NOMO-1 treated with dmso at 0.1 percent for 144 hours (cell line): ENCODE measurements at regions not wholly inside any gene's neighbourhood (a gene's known extent, or its start where the extent isn't known, plus 50 kb on each side); places are given as distances from the start of the nearest gene placed in this dataset.

Experiments used
- DNase-seq: peaks from one replicate; lab custom pipeline; 2025; ENCODE audit not compliant: unreplicated experiment; lab: John Stamatoyannopoulos, UW

DNA sequence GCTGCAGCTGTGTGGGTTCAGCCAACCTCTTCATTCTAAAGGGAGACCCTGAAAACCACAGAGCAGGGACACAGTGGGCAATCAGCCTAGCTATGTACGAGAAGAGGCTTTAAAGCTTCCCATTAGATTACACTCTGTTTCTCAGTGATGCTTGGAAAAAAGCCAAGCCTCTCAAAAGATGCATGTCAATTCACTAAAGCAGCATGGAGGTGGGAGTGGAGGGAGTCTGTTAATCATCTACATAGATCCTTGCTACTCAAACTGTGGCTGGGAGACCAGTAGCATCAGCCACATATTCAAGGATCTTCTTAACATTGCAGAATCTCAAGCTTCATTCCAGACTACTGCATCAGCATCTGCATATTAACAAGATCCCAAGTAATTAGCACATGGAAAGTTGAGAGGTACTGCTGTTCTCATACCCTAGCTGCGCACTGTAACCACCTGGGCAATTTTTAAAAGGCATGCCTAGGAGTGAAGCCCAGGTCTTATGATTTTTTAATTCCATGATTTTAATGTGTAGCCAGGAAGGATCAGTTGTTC, 305.9 kb downstream of the PMP22 start:
- no peak for DNase-seq

DNA sequence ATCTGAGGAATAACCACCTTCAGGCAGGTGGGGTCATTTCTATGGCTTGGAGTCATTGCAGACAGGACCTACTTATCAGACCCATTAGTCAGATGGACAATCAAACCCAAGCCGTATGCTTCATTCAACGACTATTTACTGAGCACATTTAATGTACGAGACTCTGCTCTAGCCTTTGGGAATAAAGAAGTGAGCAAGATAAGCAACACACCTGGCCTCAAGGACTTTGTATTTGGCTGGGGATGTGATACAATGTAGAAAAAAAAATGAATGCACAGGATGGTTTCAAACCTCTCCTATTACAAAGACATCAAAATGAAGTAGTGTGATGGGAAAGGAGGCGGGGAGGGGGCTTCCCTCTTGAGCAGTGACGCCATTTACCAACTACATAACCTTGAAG, 311.7 kb downstream of the PMP22 start:
- DNase-seq, result no peak

- DNase-seq, result no peak
These were observed 314.4 kb downstream of the PMP22 start for GRCh38 chr17:14950686-14951085.

DNA sequence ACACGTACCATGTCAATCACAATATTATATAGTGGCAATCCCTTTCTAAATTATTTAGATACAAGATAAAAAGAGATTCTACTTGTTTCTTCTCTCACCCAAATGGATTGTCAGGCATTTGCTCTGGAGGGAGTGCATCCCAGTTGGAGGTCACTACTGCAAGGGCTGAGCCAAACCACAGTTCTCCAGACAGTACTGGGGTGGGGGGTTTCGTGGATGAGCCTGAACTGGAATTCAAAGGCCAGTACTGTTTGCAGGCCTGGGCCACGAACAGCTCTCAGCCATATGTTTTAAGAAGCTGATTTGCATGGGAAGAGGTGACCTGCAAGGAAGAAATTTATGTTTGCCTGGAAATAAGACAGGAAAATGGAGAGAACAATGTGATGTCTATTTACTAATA, 314.9 kb downstream of the PMP22 start:
- DNase-seq, result no peak

GRCh38 chr17:14947671-14948070, 317.5 kb downstream of the PMP22 start:
- no peak for DNase-seq

- no peak for DNase-seq
These were observed 318.6 kb downstream of the PMP22 start for GRCh38 chr17:14946481-14946880.

- DNase-seq, result no peak
These were observed 322.5 kb downstream of the PMP22 start for GRCh38 chr17:14942526-14943190.

- DNase-seq, result no peak
These were observed 324.2 kb downstream of the PMP22 start for GRCh38 chr17:14940938-14941265.

DNA sequence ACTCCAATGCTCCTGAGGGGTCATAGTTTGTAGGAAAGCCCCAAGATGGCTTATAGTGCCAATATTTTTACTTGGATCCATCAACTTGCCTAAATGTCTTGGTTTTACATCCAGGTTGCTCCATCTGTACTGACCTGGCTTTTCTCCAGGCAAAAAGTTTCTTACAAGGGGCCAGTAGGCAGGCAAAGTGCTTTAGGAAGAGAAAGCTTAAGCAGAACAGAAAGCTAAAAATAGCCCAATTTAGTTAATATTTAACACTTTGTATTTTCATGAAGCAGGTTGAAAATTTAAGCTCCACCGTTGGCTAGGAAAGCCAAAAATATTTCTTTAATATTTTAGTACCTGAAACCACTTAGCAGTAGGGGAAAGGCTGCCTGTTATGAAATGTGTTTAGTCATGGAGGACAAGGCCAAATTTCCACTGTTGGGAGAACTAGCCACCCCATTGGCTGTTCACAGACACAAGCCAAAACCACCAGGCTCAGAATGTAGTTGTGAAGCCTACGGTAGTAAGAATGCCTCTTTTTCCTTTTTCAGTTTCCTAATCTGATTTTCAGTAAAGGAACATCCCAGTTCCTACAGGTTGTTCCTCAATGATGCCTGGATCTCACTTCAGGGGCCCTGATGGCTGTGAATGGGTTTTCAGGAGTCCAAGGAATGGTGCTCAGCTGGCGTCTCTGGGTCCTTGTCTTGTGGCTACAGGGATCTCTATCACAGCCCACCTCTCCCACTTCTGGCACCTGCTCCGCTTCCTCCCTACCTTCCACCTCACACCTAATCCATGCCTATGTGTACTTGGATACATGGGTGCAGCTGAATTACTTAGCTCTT, 324.8 kb downstream of the PMP22 start:
- no peak for DNase-seq

DNA sequence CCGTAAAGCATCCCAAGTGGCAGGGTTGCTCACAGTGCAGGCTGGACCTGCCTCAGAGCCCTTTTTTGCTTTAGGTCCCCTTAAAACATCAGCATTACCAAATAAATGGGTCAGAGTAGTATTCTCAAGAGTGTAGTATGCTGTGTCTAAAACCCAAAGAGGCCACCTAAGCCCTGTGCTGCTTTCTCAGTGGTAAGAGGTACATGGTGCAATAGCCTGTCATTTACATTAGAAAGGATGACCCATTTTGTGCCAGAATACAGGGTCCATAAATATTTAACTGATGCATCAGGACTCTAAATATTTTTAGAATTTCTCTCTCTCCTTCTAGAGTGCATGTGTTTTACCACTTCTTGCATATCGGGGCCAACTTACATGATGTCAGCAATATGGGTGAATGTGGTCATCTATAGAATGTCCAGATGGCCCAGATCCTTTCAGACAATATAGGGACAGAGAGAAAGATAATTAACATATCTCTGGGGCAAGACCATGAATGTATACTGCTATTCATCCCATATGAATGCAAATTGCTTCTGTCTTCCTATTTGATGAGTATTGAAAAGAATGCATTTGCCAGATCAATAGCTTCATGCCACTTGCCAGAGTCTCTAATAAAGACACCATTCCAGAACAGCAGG, 329.2 kb downstream of the PMP22 start:
- no peak for DNase-seq

DNA sequence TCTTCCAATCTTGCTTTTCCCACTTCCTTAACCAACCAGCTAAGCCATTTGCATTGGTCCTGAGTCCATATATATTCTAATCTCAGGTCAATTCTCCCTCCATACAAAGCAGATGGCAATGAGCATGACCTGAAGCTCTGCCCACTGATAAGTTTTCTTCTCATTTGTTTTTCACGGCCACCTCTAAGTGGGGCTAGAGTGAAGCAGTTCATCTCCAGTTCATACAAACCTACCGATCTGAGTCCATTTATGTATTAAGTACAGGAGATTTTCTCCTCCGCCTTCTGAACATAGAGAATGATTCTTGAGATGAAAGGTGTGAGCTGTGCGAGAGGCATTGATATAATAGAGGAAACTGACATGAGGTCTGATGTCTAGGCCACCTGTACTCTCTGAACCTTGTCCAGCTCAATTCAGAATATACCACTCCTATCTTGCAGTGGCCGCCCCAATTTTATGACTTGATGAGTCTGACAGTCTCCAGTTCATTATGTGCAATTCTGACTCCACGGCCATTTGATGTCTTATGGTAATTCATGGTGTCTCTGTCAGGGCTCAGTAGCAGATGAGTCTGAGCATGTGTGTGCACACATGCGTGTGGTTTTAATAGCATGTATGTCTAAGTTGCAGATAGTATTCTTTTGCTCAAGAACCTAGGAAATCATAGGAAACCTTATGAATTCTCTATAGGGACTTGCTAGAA, 329.8 kb downstream of the PMP22 start:
- DNase-seq, result no peak

- no peak for DNase-seq
These were observed 331.4 kb downstream of the PMP22 start for GRCh38 chr17:14933676-14934075.

DNA sequence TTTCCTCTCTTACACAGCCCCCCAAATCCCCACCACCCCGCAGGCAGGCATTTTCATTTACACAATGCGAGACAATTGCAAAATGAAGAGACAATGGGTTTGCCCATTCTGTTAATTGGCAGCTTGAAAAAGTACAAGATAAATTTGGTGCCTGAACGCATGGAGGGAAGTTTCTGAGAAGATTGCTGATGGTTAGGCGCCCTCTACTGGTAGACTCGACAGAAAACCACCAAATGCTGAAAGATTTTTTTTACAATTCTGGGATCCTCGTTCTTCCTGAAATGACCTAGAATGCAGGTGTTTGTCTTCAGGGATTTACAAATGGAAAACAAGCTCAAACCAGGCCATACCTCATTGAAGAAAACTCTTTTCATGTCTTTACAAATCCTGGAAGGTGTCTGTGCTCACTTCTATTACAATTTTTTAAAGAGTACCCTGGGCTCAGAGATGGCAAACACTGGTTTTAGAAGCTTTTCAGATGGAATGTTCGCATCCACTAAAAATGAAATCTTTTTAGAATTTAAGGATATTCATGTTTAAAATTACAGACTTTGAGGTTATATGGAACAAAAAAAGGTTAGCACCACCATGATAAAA, 338.5 kb downstream of the PMP22 start:
- DNase-seq, result peak; percentile 51

DNA sequence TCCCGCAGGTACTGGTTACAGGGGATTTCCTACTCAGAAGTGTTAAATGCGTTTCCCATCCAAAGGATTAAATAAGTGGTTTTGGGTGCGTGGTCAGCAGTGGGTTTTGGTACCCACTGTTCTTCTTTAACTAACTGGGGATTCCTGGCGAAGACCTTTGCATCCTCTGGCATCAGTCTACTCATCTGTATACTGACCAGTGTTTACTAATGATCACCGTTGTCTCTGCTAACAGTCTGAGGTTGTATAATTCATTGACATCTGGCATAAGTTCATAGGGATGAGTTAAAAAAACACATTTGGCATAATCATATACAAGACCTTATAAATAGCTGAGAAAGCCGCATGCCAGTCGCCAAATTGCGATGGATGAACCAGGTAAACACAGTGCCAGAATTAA, 339.1 kb downstream of the PMP22 start:
- no peak for DNase-seq

- no peak for DNase-seq
These were observed 339.6 kb downstream of the PMP22 start for GRCh38 chr17:14925498-14925897.

GRCh38 chr17:14923981-14924380, 341.1 kb downstream of the PMP22 start:
- no peak for DNase-seq

- no peak for DNase-seq
These were observed 342.7 kb downstream of the PMP22 start for GRCh38 chr17:14922411-14922810.

- DNase-seq, result no peak
These were observed 343.2 kb downstream of the PMP22 start for GRCh38 chr17:14921936-14922335.

GRCh38 chr17:14919631-14920213, 345.4 kb downstream of the PMP22 start:
- DNase-seq, result no peak

- DNase-seq, result no peak
These were observed 346.0 kb downstream of the PMP22 start for GRCh38 chr17:14919094-14919493.

DNA sequence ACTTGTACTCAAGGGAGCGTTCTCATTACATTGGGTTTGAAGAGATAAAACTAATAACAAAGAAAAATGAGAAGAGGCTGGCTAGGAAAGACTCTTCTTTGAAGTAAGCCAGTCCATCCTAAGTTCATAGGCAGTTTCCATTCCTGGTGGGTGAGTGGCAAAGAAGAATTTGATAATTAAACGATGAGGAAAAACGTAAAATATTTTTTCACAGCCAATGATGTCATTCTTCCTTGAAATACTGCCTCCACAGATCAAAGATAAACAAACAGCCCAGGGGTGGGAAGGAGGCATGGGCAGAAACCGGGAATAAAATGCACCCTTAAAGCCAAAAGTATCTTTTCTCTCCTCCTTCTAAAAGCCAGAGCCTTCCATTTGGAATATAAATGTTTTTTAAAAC, 346.6 kb downstream of the PMP22 start:
- DNase-seq, result no peak
